Head of caudate nucleus (tissue), 42 donors: ENCODE measurements at regions not wholly inside any gene's neighbourhood (a gene's known extent, or its start where the extent isn't known, plus 50 kb on each side); places are given as distances from the start of the nearest gene placed in this dataset.

Source experiments
- DNase-seq, 42 donors: peaks; one replicate each; pipeline versions ENCODE4 v3.0.0 to v3.0.0-alpha.2; 2020 to 2021; ENCODE audit warnings: mixed read lengths in 7 of 42
- intact Hi-C: fragments of 100-400 bp; cut with DNase I; formaldehyde crosslinking; loops from one replicate; pipeline ENCODE4 v1.15.0; 2022

- intact Hi-C loops, result loop anchor here (5.0 kb wide), 1 partner anchor 546 kb away; the partner anchor contains the start of gene SOX2
- peak in 19 of 42 donors; percentile 12 to 75 (median 39) for DNase-seq
Observed at GRCh38 chr3:182258538-182259177, 534.6 kb upstream of the ATP11B start.

- intact Hi-C loops, result loop anchor here (5.0 kb wide), 1 partner anchor 547 kb away; the partner anchor contains the start of gene SOX2
- peak; percentile 28 to 84 (median 70) for DNase-seq
Observed at GRCh38 chr3:182259579-182259978, 533.7 kb upstream of the ATP11B start.

- intact Hi-C loops, result no loop called here
- no peak for DNase-seq
Observed at GRCh38 chr3:182261041-182261440, 532.3 kb upstream of the ATP11B start.

GRCh38 chr3:182268711-182269110, 524.6 kb upstream of the ATP11B start:
- intact Hi-C loops, result no loop called here

GRCh38 chr3:182276512-182276911, 516.8 kb upstream of the ATP11B start:
- intact Hi-C loops, result no loop called here
- no peak for DNase-seq

More at GRCh38 chr3:182268711-182269110, 524.6 kb upstream of the ATP11B start:
- DNase-seq, result no peak

GRCh38 chr3:182284793-182285192, 508.5 kb upstream of the ATP11B start:
- intact Hi-C loops, result no loop called here
- no peak for DNase-seq

GRCh38 chr3:182292591-182292990, 500.7 kb upstream of the ATP11B start:
- intact Hi-C loops, result no loop called here
- DNase-seq, result no peak

GRCh38 chr3:182294256-182294655, 499.0 kb upstream of the ATP11B start:
- DNase-seq, result no peak
- intact Hi-C loops, result no loop called here

- no peak for DNase-seq
- intact Hi-C loops, result no loop called here
Observed at GRCh38 chr3:182294696-182295095, 498.6 kb upstream of the ATP11B start.

GRCh38 chr3:182300266-182300665, 493.0 kb upstream of the ATP11B start:
- intact Hi-C loops, result no loop called here
- DNase-seq, result peak in 13 of 42 donors; percentile 3 to 61 (median 18)

- peak in 39 of 42 donors; percentile 20 to 80 (median 50) for DNase-seq
- intact Hi-C loops, result no loop called here
Observed at GRCh38 chr3:182303169-182303568, 490.1 kb upstream of the ATP11B start.

GRCh38 chr3:182305881-182306665, 487.2 kb upstream of the ATP11B start:
- peak in 1 of 42 donors; percentile 29 for DNase-seq
- intact Hi-C loops, result no loop called here

- intact Hi-C loops, result no loop called here
- DNase-seq, result peak in 2 of 42 donors; percentile 10 to 51
Observed at GRCh38 chr3:182308328-182308727, 485.0 kb upstream of the ATP11B start.

- DNase-seq, result peak in 2 of 42 donors; percentile 20 to 22
- intact Hi-C loops, result no loop called here
Observed at GRCh38 chr3:182309120-182309519, 484.2 kb upstream of the ATP11B start.

GRCh38 chr3:182315313-182315712, 478.0 kb upstream of the ATP11B start:
- intact Hi-C loops, result no loop called here
- no peak for DNase-seq

GRCh38 chr3:182323126-182323700, 470.1 kb upstream of the ATP11B start:
- DNase-seq, result no peak
- intact Hi-C loops, result no loop called here

- intact Hi-C loops, result no loop called here
- DNase-seq, result no peak
Observed at GRCh38 chr3:182323898-182324297, 469.4 kb upstream of the ATP11B start.

GRCh38 chr3:182325213-182325950, 467.9 kb upstream of the ATP11B start:
- intact Hi-C loops, result no loop called here
- DNase-seq, result no peak

- intact Hi-C loops, result no loop called here
- peak in 2 of 42 donors; percentile 15 to 54 for DNase-seq
Observed at GRCh38 chr3:182327196-182327681, 466.1 kb upstream of the ATP11B start.
